ENCODE measurements at regions not wholly inside any gene's neighbourhood (a gene's known extent, or its start where the extent isn't known, plus 50 kb on each side); places are given as distances from the start of the nearest gene placed in this dataset.
A peak's percentile ranks its signal among the peaks of the same experiment; 100 is the strongest.

- no peak for DNase-seq
Measured at GRCh38 chr6:71433441-71433840, 144.8 kb downstream of the OGFRL1 start.

- no peak for DNase-seq
Measured at GRCh38 chr6:71444222-71444621, 155.6 kb downstream of the OGFRL1 start.

GRCh38 chr6:71446057-71446456, 157.4 kb downstream of the OGFRL1 start:
- peak in 3 of 14 donors; percentile 2 to 19 (median 4) for DNase-seq

GRCh38 chr6:71446470-71446869, 157.9 kb downstream of the OGFRL1 start:
- no peak for DNase-seq

GRCh38 chr6:71452697-71453370, 164.2 kb downstream of the OGFRL1 start:
- DNase-seq: no peak

- no peak for DNase-seq
Measured at GRCh38 chr6:71453371-71453706, 164.7 kb downstream of the OGFRL1 start.

- no peak for DNase-seq
Measured at GRCh38 chr6:71454056-71454455, 165.4 kb downstream of the OGFRL1 start.

GRCh38 chr6:71457929-71458328, 169.3 kb downstream of the OGFRL1 start:
- no peak for DNase-seq

- DNase-seq: no peak
Measured at GRCh38 chr6:71459162-71459561, 170.6 kb downstream of the OGFRL1 start.

GRCh38 chr6:71460933-71461332, 172.3 kb downstream of the OGFRL1 start:
- no peak for DNase-seq

GRCh38 chr6:71463061-71463460, 174.4 kb downstream of the OGFRL1 start:
- no peak for DNase-seq

GRCh38 chr6:71465096-71465495, 176.5 kb downstream of the OGFRL1 start:
- no peak for DNase-seq

- no peak for DNase-seq
Measured at GRCh38 chr6:71466362-71466761, 177.8 kb downstream of the OGFRL1 start.

GRCh38 chr6:71468038-71468437, 179.4 kb downstream of the OGFRL1 start:
- DNase-seq: no peak

GRCh38 chr6:71468841-71469700, 180.5 kb downstream of the OGFRL1 start:
- DNase-seq: no peak

- DNase-seq: no peak
Measured at GRCh38 chr6:71471718-71472117, 183.1 kb downstream of the OGFRL1 start.

GRCh38 chr6:71473926-71474325, 185.3 kb downstream of the OGFRL1 start:
- no peak for DNase-seq

- DNase-seq: no peak
Measured at GRCh38 chr6:71474942-71475341, 186.3 kb downstream of the OGFRL1 start.

GRCh38 chr6:71476371-71476770, 187.8 kb downstream of the OGFRL1 start:
- no peak for DNase-seq

- no peak for DNase-seq
Measured at GRCh38 chr6:71476872-71477271, 188.3 kb downstream of the OGFRL1 start.

GRCh38 chr6:71478834-71479541, 190.4 kb downstream of the OGFRL1 start:
- no peak for DNase-seq

GRCh38 chr6:71480577-71480976, 192.0 kb downstream of the OGFRL1 start:
- no peak for DNase-seq

- no peak for DNase-seq
Measured at GRCh38 chr6:71481011-71481410, 192.4 kb downstream of the OGFRL1 start.

Data from C1 segment of cervical spinal cord (tissue), 14 donors.